Astrocyte (in vitro differentiated cells and primary cell): ENCODE measurements at regions not wholly inside any gene's neighbourhood (a gene's known extent, or its start where the extent isn't known, plus 50 kb on each side); places are given as distances from the start of the nearest gene placed in this dataset.

Experiments used
- DNase-seq: peaks from one replicate; pipeline ENCODE4 v3.0.0-alpha.2; 2010; ENCODE audit warnings: low read depth
- FAIRE-seq: peaks from 2 replicates; lab custom pipeline; 2011; peaks lifted over from hg19 to GRCh38; lab: Jason Lieb, UNC
- H2AFZ ChIP-seq: 2 replicates; pipeline ENCODE4 v1.6.0; 2012; ENCODE audit warnings: low read depth, low read length, inconsistent platforms
- H3K27ac ChIP-seq: 2 replicates; pipeline ENCODE4 v1.5.1; 2011; ENCODE audit warnings: low read depth, low read length, inconsistent platforms
- H3K27me3 ChIP-seq: 2 replicates; pipeline ENCODE4 v1.6.0; 2011; ENCODE audit warnings: low read length, inconsistent platforms; ENCODE audit not compliant: insufficient read depth
- H3K36me3 ChIP-seq: 2 replicates; pipeline ENCODE4 v1.5.1; 2011; ENCODE audit warnings: low read length, inconsistent platforms; ENCODE audit not compliant: insufficient read depth
- H3K4me1 ChIP-seq: 2 replicates; pipeline ENCODE4 v1.5.1; 2011; ENCODE audit warnings: low read length, inconsistent platforms; ENCODE audit not compliant: insufficient read depth
- H3K4me2 ChIP-seq: 2 replicates; pipeline ENCODE4 v1.6.0; 2012; ENCODE audit warnings: low read length, inconsistent platforms
- H3K4me3 ChIP-seq: 2 replicates; pipeline ENCODE4 v1.5.1; 2011; ENCODE audit warnings: low read depth, mild to moderate bottlenecking, low read length, inconsistent platforms; ENCODE audit not compliant: insufficient read depth
- H3K79me2 ChIP-seq: 2 replicates; pipeline ENCODE4 v1.6.0; 2012; ENCODE audit warnings: mild to moderate bottlenecking, low read length, inconsistent platforms; ENCODE audit not compliant: insufficient read depth
- H3K9ac ChIP-seq: 2 replicates; pipeline ENCODE4 v1.6.0; 2012; ENCODE audit warnings: mild to moderate bottlenecking, low read length, inconsistent platforms
- H3K9me3 ChIP-seq: 2 replicates; pipeline ENCODE4 v1.5.1; 2012; ENCODE audit warnings: low read depth, mild to moderate bottlenecking, low read length, inconsistent platforms; ENCODE audit not compliant: insufficient read depth
- H4K20me1 ChIP-seq: 2 replicates; pipeline ENCODE4 v1.6.0; 2012; ENCODE audit warnings: low read length, inconsistent platforms; ENCODE audit not compliant: insufficient read depth
- H3K27ac Mint-ChIP-seq: one replicate; pipeline ENCODE4 v1.8.0; 2021; ENCODE audit warnings: mild to moderate bottlenecking, mixed read lengths; ENCODE audit not compliant: unreplicated experiment
- H3K27me3 Mint-ChIP-seq: one replicate; pipeline ENCODE4 v1.8.0; 2021; ENCODE audit warnings: low read depth, mixed read lengths; ENCODE audit not compliant: unreplicated experiment
- H3K36me3 Mint-ChIP-seq: one replicate; pipeline ENCODE4 v1.8.0; 2021; ENCODE audit warnings: low read depth, mixed read lengths; ENCODE audit not compliant: unreplicated experiment
- H3K4me1 Mint-ChIP-seq: one replicate; pipeline ENCODE4 v1.8.0; 2021; ENCODE audit warnings: low read depth, mixed read lengths; ENCODE audit not compliant: unreplicated experiment
- H3K4me3 Mint-ChIP-seq: one replicate; pipeline ENCODE4 v1.8.0; 2021; ENCODE audit warnings: mild to moderate bottlenecking, moderate library complexity, mixed read lengths; ENCODE audit not compliant: unreplicated experiment
- H3K9me3 Mint-ChIP-seq: one replicate; pipeline ENCODE4 v1.8.0; 2021; ENCODE audit warnings: mild to moderate bottlenecking, mixed read lengths; ENCODE audit not compliant: unreplicated experiment
- EZH2 ChIP-seq: IDR thresholded peaks from 2 replicates; pipeline ENCODE4 v1.6.1; 2012; ENCODE audit warnings: mild to moderate bottlenecking, low read length, inconsistent platforms; ENCODE audit not compliant: insufficient read depth
- TF ChIP-seq, protein P1 (sequence below): IDR thresholded peaks from 2 replicates; pipeline ENCODE4 v1.5.1; 2011; ENCODE audit warnings: low read depth, mild to moderate bottlenecking, inconsistent platforms, low read length, moderate library complexity; ENCODE audit not compliant: insufficient read depth

DNA sequence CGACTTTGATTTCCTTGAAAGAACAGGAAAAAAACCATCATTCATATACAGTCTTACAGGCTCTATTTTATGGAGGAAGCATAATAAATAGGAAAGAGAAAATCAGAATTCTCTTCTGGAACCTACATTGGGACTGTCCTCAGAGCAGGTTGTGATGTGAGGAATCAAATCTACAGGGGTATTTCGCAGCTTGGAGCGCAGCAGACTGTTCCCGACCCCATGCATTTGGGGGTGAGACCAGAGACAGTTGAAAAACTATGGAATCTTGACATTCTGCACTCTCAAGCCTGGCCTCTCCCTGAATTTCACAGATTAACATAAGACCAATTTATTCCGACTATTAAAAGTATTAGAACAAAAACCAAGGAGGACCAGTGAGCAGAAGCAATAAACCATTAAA, 93.3 kb upstream of the PRSS58 start:
- H3K27me3 ChIP-seq = no peaks in the 10 kb centered on the region
- Mint-ChIP-seq H3K4me1 (no peaks in the 10 kb centered on the region), H3K36me3 (no peaks in the 10 kb centered on the region), H3K9me3 (peaks cover 2% of the 10 kb centered on the region), H3K27ac (no peak overlapping the region), H3K4me3 (no peak overlapping the region), H3K27me3 (peaks cover 2% of the 10 kb centered on the region)
- DNase-seq (no peak), FAIRE-seq (no peak)
- TF ChIP-seq, protein P1, sequence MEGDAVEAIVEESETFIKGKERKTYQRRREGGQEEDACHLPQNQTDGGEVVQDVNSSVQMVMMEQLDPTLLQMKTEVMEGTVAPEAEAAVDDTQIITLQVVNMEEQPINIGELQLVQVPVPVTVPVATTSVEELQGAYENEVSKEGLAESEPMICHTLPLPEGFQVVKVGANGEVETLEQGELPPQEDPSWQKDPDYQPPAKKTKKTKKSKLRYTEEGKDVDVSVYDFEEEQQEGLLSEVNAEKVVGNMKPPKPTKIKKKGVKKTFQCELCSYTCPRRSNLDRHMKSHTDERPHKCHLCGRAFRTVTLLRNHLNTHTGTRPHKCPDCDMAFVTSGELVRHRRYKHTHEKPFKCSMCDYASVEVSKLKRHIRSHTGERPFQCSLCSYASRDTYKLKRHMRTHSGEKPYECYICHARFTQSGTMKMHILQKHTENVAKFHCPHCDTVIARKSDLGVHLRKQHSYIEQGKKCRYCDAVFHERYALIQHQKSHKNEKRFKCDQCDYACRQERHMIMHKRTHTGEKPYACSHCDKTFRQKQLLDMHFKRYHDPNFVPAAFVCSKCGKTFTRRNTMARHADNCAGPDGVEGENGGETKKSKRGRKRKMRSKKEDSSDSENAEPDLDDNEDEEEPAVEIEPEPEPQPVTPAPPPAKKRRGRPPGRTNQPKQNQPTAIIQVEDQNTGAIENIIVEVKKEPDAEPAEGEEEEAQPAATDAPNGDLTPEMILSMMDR = no peak
- no peak for TF ChIP-seq EZH2
- H3K9ac ChIP-seq = no peak overlapping the region
- H3K4me2 ChIP-seq = no peak overlapping the region
- no peaks in the 10 kb centered on the region for H3K4me1 ChIP-seq
- no peak overlapping the region for H3K4me3 ChIP-seq
- no peak overlapping the region for H3K27ac ChIP-seq
- no peaks in the 10 kb centered on the region for H3K36me3 ChIP-seq
- H2AFZ ChIP-seq = no peak overlapping the region
- no peaks in the 10 kb centered on the region for H3K9me3 ChIP-seq
- no peaks in the 10 kb centered on the region for H4K20me1 ChIP-seq
- no peaks in the 10 kb centered on the region for H3K79me2 ChIP-seq

DNA sequence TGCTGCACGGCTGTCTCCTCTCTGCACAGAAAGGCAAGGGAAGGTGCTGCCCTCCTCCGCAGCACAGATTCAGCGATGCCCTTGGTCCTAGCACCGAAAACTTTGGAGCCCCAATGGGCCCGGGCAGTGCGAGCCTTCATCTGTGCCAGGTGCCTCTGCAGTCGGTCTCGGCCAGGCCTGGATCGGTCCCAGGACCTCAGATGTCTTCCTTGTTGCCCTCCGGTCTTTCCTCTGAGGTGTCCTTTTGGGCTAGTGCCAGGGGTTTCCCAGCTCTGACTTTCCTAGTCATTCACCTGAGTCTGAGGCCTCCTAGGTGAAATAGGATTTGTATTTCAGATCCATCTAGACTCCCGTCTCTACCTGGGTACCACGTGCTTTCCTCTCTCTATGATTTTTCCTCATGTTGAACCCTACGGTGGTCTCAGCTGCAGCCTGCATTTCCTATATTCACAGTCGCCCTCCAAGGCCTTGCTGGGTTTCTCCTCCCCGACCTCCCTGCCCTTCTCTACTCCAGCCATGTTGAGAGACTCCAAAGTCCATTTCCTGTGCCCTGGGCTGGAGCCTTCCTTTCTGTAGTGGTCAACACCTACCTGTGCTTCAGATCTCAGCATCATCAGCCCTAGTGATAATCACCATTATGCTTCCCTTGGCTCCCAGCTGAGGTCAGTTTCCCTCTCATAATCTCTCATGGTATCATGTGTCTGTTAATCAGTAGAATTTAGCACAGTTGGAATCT, 92.0 kb upstream of the PRSS58 start:
- TF ChIP-seq, protein P1 = no peak
- TF ChIP-seq EZH2 = no peak
- no peak overlapping the region for H3K4me3 Mint-ChIP-seq
- H3K27ac Mint-ChIP-seq = no peak overlapping the region
- Histone ChIP-seq H3K36me3 (no peaks in the 10 kb centered on the region), H3K4me1 (no peaks in the 10 kb centered on the region), H3K79me2 (no peaks in the 10 kb centered on the region), H3K4me2 (no peak overlapping the region), H3K4me3 (no peak overlapping the region), H3K9me3 (no peaks in the 10 kb centered on the region), H3K9ac (no peak overlapping the region), H3K27ac (no peak overlapping the region), H4K20me1 (no peaks in the 10 kb centered on the region), H2AFZ (no peak overlapping the region), H3K27me3 (no peaks in the 10 kb centered on the region)
- H3K9me3 Mint-ChIP-seq = peaks cover 2% of the 10 kb centered on the region
- H3K27me3 Mint-ChIP-seq = peaks cover 8% of the 10 kb centered on the region
- H3K4me1 Mint-ChIP-seq = no peaks in the 10 kb centered on the region
- FAIRE-seq (no peak), DNase-seq (no peak)
- H3K36me3 Mint-ChIP-seq = no peaks in the 10 kb centered on the region

DNA sequence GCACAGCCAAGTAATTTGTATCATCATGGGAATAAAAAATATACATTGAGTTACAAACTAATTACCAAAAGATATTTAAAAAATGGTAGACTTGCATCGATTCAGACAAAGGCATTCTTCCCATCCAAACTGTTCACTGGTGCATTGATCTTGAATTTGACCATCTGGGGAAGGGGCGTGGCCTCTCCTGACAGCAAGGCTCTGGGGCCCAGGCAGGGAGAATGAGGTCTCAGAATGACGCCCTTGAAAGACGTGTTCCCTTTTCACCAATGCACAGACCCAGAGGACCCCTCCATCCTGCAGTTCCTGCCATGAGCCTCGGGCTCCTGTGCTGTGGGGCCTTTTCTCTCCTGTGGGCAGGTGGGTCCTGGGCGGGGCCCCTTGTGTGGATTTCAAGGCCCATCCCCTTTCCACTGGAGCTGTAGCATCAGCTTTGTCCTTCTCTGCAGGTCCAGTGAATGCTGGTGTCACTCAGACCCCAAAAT, 91.1 kb upstream of the PRSS58 start:
- Histone ChIP-seq H3K27ac (no peak overlapping the region), H3K27me3 (no peaks in the 10 kb centered on the region), H3K4me2 (no peak overlapping the region), H3K4me1 (no peaks in the 10 kb centered on the region), H3K9ac (no peak overlapping the region), H4K20me1 (no peaks in the 10 kb centered on the region), H3K36me3 (no peaks in the 10 kb centered on the region), H2AFZ (no peak overlapping the region), H3K79me2 (no peaks in the 10 kb centered on the region), H3K4me3 (no peak overlapping the region), H3K9me3 (no peaks in the 10 kb centered on the region)
- Mint-ChIP-seq H3K27ac (no peak overlapping the region), H3K4me1 (no peaks in the 10 kb centered on the region), H3K36me3 (no peaks in the 10 kb centered on the region), H3K4me3 (no peak overlapping the region), H3K27me3 (peaks cover 8% of the 10 kb centered on the region), H3K9me3 (peaks cover 2% of the 10 kb centered on the region)
- DNase-seq (no peak), FAIRE-seq (no peak)
- TF ChIP-seq EZH2 = no peak
- TF ChIP-seq, protein P1 = no peak
